Chondrocyte (in vitro differentiated cells): ENCODE measurements at regions not wholly inside any gene's neighbourhood (a gene's known extent, or its start where the extent isn't known, plus 50 kb on each side); places are given as distances from the start of the nearest gene placed in this dataset.

Experiments
- DNase-seq: peaks from one replicate; pipeline ENCODE4 v3.0.0; 2021; ENCODE audit warnings: mixed read lengths, low spot score
- H3K27ac Mint-ChIP-seq: one replicate; pipeline ENCODE4 v1.8.0; 2021; ENCODE audit warnings: mild to moderate bottlenecking, moderate library complexity, mixed read lengths; ENCODE audit not compliant: unreplicated experiment
- H3K27me3 Mint-ChIP-seq: 2 replicates; pipeline ENCODE4 v1.8.0; 2021; ENCODE audit warnings: low read depth, mixed read lengths
- H3K36me3 Mint-ChIP-seq: 2 replicates; pipeline ENCODE4 v1.8.0; 2021; ENCODE audit warnings: low read depth, mixed read lengths
- H3K4me1 Mint-ChIP-seq: 2 replicates; pipeline ENCODE4 v1.8.0; 2021; ENCODE audit warnings: low read depth, mild to moderate bottlenecking, mixed read lengths
- H3K4me3 Mint-ChIP-seq: one replicate; pipeline ENCODE4 v1.8.0; 2021; ENCODE audit warnings: mild to moderate bottlenecking, moderate library complexity, mixed read lengths; ENCODE audit not compliant: unreplicated experiment
- H3K9me3 Mint-ChIP-seq: 2 replicates; pipeline ENCODE4 v1.8.0; 2021; ENCODE audit warnings: low read depth, mixed read lengths
- TF ChIP-seq, protein P1 (sequence below): fragments of 200-600 bp; sonication (generic); IDR thresholded peaks from 2 replicates; pipeline ENCODE4 v1.5.0; 2021; ENCODE audit warnings: antibody characterized with exemption, mild to moderate bottlenecking, moderate library complexity

DNA sequence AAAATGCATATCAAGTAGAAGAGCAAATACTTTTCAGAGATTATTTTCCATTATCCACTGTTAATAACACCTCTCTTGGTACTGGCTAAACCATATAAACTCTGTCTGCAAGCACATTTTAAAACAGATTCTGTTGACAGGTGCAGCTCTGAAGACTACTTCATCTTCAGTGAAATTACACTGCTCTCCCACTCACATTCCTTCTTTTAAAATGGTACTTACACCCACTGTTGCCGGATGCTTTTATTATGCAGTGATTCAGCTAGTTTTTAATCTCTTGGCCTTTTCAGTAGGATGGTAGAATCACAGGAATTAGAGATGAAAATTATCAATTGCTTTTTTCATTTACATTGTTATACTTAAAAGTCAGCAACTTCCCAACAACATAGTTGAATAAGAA lies 381.6 kb downstream of the GASK1B start:
- H3K9me3 Mint-ChIP-seq: peaks cover 4% of the 10 kb centered on the region
- H3K4me1 Mint-ChIP-seq: peaks cover 8% of the 10 kb centered on the region

DNA sequence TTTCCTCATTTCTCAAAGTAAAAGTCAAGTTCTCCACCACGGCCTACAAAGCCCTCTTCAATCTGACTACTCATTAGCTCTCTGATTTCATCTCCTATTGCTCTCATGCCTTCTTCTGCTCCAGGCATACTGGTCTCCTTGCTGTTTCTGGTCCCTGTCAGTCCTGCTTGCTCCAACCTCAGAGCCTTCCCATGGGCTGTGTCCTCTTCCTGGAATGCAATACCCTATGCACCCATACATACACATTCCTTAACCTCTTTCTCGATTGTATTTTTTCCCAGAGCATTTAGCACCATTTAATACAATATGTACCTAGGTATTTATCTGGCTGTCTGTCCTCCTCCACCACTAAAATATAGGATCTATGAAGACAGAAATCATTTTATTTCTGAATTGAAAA lies 385.2 kb downstream of the GASK1B start:
- Mint-ChIP-seq H3K9me3 (peaks cover 4% of the 10 kb centered on the region), H3K4me1 (peaks cover 8% of the 10 kb centered on the region), H3K27ac (no peak overlapping the region), H3K27me3 (no peaks in the 10 kb centered on the region), H3K4me3 (no peak overlapping the region), H3K36me3 (no peaks in the 10 kb centered on the region)
- TF ChIP-seq, protein P1, sequence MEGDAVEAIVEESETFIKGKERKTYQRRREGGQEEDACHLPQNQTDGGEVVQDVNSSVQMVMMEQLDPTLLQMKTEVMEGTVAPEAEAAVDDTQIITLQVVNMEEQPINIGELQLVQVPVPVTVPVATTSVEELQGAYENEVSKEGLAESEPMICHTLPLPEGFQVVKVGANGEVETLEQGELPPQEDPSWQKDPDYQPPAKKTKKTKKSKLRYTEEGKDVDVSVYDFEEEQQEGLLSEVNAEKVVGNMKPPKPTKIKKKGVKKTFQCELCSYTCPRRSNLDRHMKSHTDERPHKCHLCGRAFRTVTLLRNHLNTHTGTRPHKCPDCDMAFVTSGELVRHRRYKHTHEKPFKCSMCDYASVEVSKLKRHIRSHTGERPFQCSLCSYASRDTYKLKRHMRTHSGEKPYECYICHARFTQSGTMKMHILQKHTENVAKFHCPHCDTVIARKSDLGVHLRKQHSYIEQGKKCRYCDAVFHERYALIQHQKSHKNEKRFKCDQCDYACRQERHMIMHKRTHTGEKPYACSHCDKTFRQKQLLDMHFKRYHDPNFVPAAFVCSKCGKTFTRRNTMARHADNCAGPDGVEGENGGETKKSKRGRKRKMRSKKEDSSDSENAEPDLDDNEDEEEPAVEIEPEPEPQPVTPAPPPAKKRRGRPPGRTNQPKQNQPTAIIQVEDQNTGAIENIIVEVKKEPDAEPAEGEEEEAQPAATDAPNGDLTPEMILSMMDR: no peak
- no peak for DNase-seq

More for the DNA sequence above, 381.6 kb downstream of the GASK1B start:
- H3K36me3 Mint-ChIP-seq: no peaks in the 10 kb centered on the region
- DNase-seq: no peak
- TF ChIP-seq, protein P1: no peak
- H3K4me3 Mint-ChIP-seq: no peak overlapping the region
- H3K27me3 Mint-ChIP-seq: no peaks in the 10 kb centered on the region
- no peak overlapping the region for H3K27ac Mint-ChIP-seq

DNA sequence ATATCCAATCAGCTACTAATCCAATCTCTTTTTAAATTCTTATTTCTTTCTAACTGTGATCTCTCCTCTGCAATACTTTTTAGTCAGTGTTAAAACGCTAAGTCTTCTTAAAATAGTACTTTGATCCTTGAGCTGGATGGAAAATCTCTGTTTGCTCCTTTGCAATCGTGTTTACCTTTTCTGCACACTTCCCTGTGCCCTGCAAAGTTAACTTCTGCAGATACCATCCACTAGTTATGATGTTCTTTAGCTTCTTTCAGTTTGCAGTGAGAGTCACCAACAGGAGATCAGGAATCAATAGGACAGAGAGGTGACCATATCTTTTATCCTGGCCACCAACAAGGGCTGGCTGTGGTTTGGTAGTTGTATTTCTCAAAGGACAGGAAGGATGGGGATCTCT lies 391.5 kb downstream of the GASK1B start:
- TF ChIP-seq, protein P1: no peak
- H3K4me3 Mint-ChIP-seq: no peak overlapping the region
- H3K36me3 Mint-ChIP-seq: no peaks in the 10 kb centered on the region
- no peaks in the 10 kb centered on the region for H3K27me3 Mint-ChIP-seq
- no peak overlapping the region for H3K27ac Mint-ChIP-seq
- H3K9me3 Mint-ChIP-seq: peaks cover 9% of the 10 kb centered on the region
- DNase-seq: no peak
- no peaks in the 10 kb centered on the region for H3K4me1 Mint-ChIP-seq

DNA sequence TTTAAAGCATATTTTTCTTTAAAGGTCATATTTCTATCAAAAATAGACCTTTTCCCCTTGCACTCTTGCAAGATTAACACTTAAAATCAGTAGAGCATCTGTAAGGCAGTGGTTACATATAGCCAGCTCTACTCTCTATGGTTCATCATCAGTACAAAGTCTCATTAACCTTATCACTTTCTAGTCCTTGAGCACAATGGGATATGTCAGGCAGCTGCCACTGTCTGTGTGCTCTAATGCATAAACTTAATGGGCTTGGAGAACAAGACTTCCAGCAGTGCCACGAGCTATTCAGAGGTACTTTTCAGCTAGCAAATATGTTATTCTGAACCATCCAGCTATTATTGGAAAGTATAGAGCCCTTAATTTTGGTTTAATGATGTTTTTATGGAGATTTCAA lies 393.7 kb downstream of the GASK1B start:
- H3K27ac Mint-ChIP-seq: no peak overlapping the region
- no peaks in the 10 kb centered on the region for H3K27me3 Mint-ChIP-seq
- peaks cover 9% of the 10 kb centered on the region for H3K9me3 Mint-ChIP-seq
- TF ChIP-seq, protein P1: no peak
- H3K36me3 Mint-ChIP-seq: no peaks in the 10 kb centered on the region
- no peaks in the 10 kb centered on the region for H3K4me1 Mint-ChIP-seq
- DNase-seq: no peak
- H3K4me3 Mint-ChIP-seq: no peak overlapping the region

DNA sequence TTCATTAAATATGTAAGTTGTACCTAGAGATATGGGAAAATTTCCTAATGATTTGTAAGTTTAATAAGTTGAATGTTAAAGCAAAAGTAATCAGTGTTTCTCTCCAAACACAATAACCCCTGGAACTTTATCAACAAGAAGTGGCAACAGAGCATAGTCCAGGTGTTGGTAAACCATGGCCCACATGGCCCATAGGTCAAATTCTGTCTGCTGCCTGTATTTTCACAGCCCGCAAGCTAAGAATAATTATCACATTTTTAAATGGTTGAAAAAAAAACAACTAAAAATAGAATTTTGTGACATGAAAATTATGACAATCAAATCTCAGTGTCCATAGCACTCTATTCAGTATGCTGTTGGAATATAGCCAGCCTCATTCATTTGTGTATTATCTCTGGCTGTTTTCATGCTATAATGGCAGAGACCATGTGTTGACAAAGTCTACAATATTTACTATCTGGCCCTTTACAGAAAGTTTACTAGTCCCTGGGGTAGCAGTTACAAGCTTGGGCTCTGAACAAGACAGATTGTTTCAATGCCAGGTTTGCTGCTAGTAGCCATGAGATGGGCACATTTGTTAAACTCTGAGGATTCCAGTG lies 395.8 kb downstream of the GASK1B start:
- H3K36me3 Mint-ChIP-seq: no peaks in the 10 kb centered on the region
- no peak for DNase-seq
- peaks cover 9% of the 10 kb centered on the region for H3K9me3 Mint-ChIP-seq
- H3K4me3 Mint-ChIP-seq: no peak overlapping the region
- no peak overlapping the region for H3K27ac Mint-ChIP-seq
- TF ChIP-seq, protein P1: no peak
- no peaks in the 10 kb centered on the region for H3K27me3 Mint-ChIP-seq
- H3K4me1 Mint-ChIP-seq: peaks cover 4% of the 10 kb centered on the region
